NCI-H2227 (cell line): ENCODE measurements at regions not wholly inside any gene's neighbourhood (a gene's known extent, or its start where the extent isn't known, plus 50 kb on each side); places are given as distances from the start of the nearest gene placed in this dataset.
"Not testable (repeated sequence)": the region's sequence is repeated elsewhere in the genome, so short reads cannot be mapped to it uniquely, and the experiment has no call there.

Source experiments
- DNase-seq: peaks from one replicate; lab custom pipeline; 2025; ENCODE audit not compliant: unreplicated experiment; lab: John Stamatoyannopoulos, UW

DNA sequence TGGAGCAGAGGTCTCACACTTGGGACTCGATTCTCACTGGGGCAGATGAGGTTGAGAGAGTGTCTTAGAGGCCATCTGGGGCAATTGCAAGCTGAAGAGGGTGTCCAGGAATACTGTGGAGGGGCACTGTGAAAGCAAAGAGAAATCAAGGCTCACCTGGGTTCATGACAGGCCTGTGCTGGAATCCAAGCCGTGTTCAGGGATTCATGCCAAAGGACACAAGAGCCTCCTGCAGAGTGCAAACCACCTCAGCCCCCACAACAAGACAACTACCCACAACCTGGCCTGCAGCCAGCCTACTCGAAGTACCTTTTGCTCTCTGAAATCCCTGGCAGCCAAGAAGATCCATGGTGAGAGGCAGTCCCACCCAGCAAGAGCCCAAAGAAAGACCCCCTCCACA, 2334.2 kb downstream of the TP53TG3F start:
- DNase-seq = no peak

DNA sequence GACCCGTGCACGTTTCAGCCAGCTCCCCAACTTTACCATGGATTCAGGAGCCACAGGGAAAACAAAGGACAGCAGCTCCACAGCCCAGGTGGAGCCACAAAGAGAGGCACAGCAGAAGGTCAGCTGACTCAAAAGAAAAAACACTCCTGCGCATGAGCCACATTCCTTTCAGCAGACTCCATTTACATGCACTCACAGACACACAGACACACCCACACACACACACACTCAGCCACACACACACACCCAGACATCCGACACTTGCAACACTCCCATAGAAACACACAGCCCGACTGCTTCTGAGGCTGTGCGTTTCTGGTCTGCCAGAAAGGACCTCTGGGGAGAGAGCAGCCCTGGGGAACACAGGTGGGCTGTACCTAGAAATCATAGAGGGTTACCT, 2335.5 kb downstream of the TP53TG3F start:
- no peak for DNase-seq

DNA sequence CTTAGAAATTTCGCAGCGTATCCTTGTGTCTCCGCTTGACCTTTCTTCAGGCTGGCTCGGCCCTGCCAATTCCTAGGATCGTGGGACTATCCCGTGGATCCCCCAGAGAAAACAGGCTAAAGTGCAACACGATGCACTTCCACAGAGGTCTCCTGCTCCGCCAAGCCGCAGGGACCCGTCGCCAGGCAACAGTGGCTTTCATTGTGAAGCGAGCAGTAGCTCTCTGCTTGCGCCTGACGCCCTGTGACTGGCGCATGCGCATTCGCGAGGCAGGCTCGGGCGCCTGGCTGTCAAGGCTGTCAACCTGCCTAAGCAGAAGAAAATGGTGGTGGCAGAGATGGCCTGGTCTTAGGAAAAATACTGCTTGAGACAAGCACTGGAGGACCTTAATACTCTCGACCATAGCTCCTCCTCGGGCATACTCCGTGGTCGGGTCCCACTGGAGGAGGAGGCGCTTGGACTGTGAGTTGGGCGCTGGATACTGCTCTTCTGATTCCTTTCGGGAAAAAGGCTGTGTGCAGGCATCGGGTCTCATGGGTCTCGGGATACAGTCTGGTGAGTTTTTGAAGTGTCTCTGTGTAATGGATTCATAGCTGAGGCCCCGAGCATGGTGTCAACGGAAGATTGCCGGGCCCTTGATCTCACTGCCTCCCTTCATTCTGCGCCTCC, 2336.1 kb downstream of the TP53TG3F start:
- DNase-seq = peak; percentile 82

DNA sequence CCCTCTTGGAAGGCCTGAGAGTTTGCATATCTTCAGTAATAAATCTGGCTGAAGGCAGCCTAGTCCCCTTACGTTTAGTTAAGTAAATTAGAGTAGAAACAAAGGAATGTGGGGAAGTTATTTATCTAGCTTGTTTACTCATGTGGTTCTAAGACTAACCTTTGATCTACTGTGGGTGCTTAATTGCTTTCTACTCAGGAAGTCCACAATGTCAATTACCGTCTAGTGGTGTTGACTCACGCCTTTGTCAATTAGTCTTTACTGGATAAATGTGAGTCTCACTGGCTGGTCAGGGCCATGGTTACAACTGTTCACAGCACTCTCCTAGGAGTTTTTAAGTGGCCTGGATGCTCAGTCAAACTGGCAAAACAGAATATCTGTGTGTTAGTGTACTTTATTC, 2338.4 kb downstream of the TP53TG3F start:
- no peak for DNase-seq

DNA sequence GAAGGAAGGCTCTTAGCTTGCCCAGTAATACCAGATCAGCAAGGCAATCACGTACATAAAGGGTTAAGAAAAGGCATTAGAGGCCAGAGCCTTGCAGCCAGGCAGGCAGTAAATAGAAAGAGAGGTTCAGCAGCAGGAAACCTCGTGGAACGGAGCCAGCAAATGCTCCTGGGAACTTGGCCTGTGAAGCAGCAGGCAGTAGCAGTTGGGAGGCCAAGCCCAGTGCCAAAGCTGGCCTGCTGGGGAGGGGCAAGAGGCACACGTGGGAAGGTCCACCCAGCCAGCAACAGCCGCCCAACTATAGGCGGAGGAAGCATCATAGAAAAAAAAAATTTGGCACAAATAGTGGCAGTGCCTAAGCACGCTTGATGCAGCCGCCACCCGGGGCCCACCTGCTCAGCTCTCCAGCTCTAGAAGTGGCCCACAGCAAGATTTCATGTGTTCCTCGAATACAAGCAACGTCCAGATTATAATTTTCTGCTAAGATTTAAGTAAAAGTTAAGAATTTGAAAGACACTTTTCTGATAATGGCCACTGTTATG, 2339.5 kb downstream of the TP53TG3F start:
- DNase-seq = no peak

DNA sequence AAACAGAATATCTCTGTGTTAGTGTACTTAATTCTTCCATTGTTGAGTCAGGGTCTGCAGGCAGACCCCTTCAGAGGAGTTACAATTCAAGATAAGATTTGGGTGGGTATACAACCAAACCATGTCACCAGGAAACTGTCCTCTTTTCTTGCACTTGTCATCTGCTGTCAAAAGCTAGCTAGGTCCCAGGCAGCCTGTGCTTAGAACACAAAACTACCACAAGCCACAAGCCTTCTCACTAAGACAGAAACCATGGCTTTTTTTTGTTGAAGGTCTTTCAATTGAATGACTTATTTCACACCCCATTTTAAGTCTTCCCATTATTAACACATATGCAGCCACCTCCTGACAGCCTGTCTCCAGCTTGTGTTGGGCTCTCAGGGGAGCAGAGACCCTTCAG, 2345.1 kb downstream of the TP53TG3F start:
- not testable (repeated sequence) for DNase-seq

DNA sequence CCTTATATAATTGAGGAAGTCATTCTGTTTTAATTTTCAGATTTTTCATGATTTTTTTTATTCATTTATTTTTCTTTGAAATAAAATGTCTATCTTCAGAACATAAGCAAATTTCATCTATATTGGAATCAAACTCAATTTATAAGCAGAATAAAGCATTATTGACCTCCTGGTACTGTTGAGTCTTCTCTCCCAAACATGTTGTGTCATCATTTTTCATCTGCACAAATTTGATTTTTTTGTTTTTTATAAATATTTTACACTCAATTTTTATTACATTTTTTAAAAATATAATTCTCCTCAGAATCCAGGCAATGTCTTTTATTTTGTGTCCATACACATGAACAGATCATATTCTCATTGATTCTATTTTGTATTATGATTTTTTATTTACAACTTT, 2363.9 kb downstream of the TP53TG3F start:
- no peak for DNase-seq

DNA sequence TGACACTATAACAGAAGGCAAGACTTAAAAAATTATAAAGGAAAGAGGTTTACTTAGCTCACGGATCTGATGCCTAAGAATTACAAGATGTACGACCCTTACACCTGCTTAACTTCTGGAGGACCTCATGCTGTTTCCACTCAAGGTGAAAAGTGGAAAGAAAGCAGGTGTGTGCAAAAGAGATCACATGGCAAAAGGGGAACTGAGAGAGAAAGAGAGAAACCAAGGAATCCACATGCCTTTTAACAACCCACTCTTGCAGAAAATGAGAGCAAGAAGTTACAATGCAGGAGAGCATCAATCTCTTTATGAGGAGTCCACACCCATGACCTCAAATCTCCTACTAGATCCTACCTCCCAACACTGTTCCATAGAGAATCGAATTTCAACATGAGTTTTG, 2382.2 kb downstream of the TP53TG3F start:
- DNase-seq = no peak

DNA sequence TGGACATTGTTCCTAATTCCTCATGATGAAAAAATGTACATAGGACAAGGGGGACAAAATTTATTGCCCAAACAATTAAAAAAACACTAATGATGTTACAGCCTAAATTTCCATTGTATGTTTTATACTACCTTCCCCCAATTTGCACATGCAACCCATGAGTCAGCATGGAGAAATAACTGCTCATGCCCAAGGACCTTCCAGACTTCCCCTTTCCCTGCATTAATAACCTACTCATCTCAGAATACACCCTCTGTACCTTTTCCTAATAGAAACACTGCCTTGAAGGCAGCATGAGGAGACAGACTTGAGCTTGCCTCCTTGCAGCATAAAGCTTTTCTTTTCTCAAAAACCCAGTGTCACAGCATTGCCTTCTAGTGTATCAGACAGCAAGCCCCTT, 2402.8 kb downstream of the TP53TG3F start:
- no peak for DNase-seq

DNA sequence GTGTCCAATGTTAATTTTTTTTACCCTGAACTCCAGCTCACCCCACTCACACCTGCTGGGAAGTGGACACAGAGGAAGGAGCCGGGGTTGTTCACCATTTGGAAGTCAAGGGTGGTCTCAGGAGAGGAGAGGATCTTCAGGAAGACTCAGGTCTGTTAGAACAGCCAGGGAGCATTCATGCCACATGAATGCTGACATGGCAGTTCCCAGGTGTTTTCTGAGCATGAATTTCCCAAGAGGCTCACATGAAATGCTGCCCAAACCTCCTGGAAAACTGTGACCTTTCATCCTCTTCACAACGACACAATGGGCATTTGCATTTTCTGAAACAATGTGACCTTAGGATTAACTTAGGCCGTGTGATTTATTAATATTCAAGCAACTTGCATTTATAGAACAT, 2409.2 kb downstream of the TP53TG3F start:
- no peak for DNase-seq

DNA sequence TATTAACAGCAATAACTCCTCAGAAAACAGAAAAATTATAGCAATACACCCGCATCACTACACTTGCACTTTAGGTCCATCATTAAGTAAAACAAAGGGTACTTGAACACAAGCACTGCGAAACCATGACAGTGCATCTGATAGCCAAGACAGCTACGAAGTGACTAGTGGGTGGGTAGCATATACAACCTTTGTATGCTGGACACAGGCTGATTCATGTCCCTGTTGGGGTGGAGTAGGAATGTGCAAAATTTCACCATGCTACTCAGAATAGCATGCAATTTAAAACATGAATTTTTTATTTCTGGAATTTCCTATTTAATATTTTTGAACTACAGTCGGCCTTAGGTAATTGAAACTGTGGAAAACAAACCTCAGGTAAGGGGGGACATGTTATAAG, 2414.1 kb downstream of the TP53TG3F start:
- DNase-seq = no peak

DNA sequence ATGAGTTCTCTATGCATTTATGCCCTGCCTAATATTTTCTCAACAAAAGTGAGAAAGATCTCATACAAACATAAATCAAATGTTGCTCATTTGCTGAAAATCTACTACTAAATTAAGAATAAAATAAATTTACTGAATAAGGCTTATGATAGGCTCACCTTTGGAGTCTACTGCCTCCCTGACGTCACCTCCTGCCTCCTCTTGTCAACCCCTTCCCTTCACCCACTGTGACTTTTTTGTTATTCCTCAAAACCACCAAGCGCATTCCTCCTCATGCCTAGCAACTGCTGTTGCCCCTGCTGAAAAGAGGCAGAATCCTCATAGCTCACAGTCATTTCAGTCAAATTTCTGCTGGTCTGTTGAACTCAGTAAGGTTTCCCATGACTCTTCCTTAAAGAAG, 2422.2 kb downstream of the TP53TG3F start:
- DNase-seq = no peak

DNA sequence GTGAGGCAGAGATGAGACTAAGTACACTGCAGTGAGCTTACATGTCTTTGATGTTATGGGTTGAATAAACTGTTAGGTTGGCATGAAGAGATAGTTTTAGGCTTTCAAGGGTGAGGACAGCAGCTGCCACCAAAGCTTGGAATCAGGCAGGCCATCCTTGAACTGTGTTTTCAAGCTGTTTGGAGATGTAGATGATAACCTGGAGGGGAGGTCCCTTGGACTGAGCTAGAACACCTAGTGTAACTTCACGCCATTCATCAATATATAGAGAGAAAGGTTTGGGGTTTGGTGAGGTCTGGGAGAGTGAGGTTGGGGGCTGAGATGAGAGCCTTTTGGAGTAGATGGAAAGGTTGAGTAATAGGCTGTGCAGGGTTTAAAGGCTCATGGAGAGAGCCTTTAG, 2447.0 kb downstream of the TP53TG3F start:
- DNase-seq = no peak

DNA sequence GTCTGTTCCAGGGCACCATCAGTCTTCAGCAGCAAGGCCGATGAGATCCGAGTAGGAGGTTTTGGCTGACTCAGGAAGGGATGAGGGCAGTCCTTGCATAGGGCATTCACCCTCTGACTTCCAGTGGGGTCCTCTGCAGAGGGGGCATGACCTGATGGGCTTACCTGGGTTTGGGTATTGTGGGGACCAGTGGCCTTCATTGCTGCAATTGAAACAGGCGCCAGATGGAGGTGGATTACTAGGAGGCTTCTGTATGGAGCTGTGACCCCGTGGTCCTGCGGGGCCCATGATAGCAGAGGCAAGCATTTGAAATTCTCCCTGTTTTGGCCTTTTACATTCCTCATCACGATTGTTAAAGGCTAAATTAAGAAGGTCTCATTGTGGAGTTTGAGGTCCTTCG, 2448.7 kb downstream of the TP53TG3F start:
- no peak for DNase-seq

DNA sequence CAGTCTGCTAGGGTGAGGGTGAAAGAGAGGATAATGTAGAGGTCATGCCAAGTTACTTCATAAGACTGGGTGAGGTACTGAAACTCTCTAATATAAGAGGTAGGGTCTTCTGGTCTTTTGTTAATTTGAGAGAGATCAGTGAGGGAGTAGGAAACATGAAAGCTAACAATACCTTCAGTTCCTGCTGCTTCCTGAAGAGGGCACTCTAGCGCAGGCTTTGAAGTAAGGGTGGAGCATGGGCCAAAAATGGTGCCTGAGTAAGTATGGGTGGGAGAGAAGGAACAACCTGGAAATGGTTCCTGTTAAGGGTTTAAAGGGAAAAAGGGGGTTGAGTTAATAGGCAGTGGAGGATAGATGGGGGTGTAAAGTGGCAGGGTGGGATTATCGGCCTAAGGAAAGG, 2449.5 kb downstream of the TP53TG3F start:
- no peak for DNase-seq

DNA sequence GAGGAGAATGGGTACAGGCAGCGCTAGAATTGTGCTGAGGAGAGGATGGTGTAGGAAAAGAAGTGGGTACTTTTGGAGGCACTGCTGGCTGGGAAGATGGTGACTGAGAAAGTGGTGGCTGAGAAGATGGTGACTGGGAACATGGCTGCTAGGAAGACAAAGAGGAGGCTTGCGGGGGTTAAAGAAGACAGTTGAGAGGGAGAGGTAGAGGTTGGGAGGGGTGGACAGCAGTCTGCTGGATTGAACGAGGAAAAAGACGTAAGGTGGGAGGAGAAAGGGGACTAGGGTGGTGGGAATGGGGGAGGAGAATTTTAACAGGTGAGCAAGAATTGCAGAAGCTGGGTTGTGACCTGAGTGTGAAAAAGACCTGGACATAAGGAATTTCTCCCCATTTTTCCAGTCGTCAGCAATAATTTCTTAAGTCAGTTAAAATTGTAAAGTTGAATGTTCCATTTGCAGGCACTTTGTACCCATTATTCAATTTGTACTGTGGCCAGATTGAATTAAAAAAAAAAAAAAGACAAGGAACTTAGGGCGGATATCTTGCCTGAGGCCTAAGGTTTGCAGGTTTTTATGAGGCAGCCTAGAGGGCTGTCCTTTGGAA, 2450.0 kb downstream of the TP53TG3F start:
- no peak for DNase-seq

DNA sequence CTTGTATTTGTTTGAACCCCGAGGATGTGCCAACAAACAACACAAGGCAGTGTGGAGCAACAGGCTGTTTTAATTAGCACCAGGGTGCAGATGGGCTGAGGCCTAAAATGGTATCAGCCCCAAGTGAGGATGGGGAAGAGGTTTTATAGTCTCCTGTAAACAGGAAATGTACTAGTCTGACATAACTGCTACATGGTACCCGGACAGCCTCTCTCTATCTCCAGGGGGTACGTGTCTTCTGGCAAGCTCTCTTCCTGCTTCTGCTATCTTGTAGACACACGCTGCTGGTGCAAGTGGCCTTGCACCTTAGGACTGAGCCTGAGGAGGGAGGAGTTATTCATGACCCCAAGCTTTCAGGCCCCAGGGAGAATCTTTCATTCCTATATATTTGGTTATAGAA, 2451.0 kb downstream of the TP53TG3F start:
- DNase-seq = no peak

DNA sequence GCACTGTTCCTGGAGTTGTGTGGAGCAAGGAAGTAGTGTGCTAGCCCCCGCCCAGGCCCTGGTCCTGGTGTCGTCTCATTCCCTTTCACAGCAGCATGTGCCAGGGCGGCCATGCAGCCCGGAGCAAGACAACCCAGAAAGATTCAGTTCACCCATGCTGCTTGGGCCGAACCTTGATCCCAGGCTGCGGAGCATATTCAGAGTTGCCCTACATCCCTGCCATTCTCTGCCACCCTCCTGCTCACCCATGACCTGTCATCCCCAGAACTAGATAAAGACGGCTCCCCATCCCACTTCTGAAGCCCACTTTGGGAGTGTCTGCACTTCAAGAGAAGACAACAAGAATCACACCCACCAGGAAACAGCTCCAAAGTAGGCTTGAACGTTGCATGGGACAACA, 2452.5 kb downstream of the TP53TG3F start:
- DNase-seq = no peak

DNA sequence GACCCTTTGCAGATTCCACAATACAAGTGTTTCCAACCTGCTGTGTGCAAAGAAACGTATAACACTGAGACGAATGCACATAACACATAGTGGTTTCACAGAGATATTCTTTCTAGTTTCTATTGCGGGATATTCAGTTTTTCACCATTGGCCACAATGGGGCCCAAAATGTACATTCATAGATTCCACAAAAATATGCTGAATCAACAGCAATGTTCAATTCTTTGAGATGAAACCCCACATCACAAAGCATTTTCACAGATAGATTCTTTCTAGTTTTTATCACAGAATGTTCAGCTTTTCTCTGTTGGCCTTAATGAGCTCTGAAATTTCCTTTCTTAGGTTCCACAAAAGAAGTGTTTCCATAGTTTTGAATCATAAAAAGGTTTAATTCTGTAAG, 2472.3 kb downstream of the TP53TG3F start:
- no peak for DNase-seq
